ENCODE measurements at regions not wholly inside any gene's neighbourhood (a gene's known extent, or its start where the extent isn't known, plus 50 kb on each side); places are given as distances from the start of the nearest gene placed in this dataset.

- no peak overlapping the region for H4K5ac ChIP-seq (ENCODE audit: insufficient read length, low read depth, low read length)
- no peak overlapping the region for H3K4me2 ChIP-seq (ENCODE audit: insufficient read depth, insufficient read length, low read length)
- no peak overlapping the region for H3K27ac ChIP-seq (ENCODE audit: insufficient read length, low read depth, low read length)
- H2BK12ac ChIP-seq (ENCODE audit: insufficient read length, low read depth, low read length) = no peak overlapping the region
- no peaks in the 10 kb centered on the region for H3K79me2 ChIP-seq (ENCODE audit: insufficient read depth, low read length)
- H3K36me3 Mint-ChIP-seq (ENCODE audit: insufficient read depth in 1 of 3, low read depth in 3 of 3) = no peaks in the 10 kb centered on the region
- no peak overlapping the region for H2AK5ac ChIP-seq (ENCODE audit: insufficient read length, low read length)
- no peak overlapping the region for H3K14ac ChIP-seq (ENCODE audit: insufficient read depth, low read length)
- no peaks in the 10 kb centered on the region; the same call in 1 of the 2 replicates for H3K27me3 ChIP-seq (ENCODE audit: insufficient read depth, low read length)
- no peak overlapping the region for H2BK120ac ChIP-seq (ENCODE audit: low read depth, low read length, poor library complexity, severe bottlenecking)
- H3K9me3 ChIP-seq (ENCODE audit: control insufficient read depth, low read depth, low read length) = no peaks in the 10 kb centered on the region
- no peak overlapping the region for H3T11ph ChIP-seq (ENCODE audit: low read length)
- no peaks in the 10 kb centered on the region for H3K9me3 Mint-ChIP-seq
- H3K4me3 Mint-ChIP-seq = no peak overlapping the region
- TF ChIP-seq, protein P1, sequence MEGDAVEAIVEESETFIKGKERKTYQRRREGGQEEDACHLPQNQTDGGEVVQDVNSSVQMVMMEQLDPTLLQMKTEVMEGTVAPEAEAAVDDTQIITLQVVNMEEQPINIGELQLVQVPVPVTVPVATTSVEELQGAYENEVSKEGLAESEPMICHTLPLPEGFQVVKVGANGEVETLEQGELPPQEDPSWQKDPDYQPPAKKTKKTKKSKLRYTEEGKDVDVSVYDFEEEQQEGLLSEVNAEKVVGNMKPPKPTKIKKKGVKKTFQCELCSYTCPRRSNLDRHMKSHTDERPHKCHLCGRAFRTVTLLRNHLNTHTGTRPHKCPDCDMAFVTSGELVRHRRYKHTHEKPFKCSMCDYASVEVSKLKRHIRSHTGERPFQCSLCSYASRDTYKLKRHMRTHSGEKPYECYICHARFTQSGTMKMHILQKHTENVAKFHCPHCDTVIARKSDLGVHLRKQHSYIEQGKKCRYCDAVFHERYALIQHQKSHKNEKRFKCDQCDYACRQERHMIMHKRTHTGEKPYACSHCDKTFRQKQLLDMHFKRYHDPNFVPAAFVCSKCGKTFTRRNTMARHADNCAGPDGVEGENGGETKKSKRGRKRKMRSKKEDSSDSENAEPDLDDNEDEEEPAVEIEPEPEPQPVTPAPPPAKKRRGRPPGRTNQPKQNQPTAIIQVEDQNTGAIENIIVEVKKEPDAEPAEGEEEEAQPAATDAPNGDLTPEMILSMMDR (conservative IDR thresholded peaks at IDR 0.05) = no peak
- H3K23me2 ChIP-seq (ENCODE audit: insufficient read length, low read depth, low read length, poor library complexity, severe bottlenecking) = no peaks in the 10 kb centered on the region
- no peak for DNase-seq
- H3K23ac ChIP-seq (ENCODE audit: insufficient read length, low read depth, low read length) = no peak overlapping the region
- no peak overlapping the region for H4K8ac ChIP-seq (replicated peaks; ENCODE audit: insufficient read length, low read depth, low read length)
- no peaks in the 10 kb centered on the region for H3K79me1 ChIP-seq (ENCODE audit: insufficient read depth, low read depth, low read length, poor library complexity, severe bottlenecking)
- H3K4me1 Mint-ChIP-seq = peaks cover 13 to 15% of the 10 kb centered on the region in 2 experiments
- peaks cover 1% of the 10 kb centered on the region; the same call in 1 of the 2 replicates for H3K4me1 ChIP-seq (ENCODE audit: insufficient read depth, low read length)
- no peaks in the 10 kb centered on the region for H4K20me1 ChIP-seq (ENCODE audit: control insufficient read depth, insufficient read depth, insufficient read length)
- H3K27me3 Mint-ChIP-seq (ENCODE audit: low read depth) = peaks cover 5% of the 10 kb centered on the region
- H2BK15ac ChIP-seq (ENCODE audit: low read depth, low read length) = no peak overlapping the region
- H4K91ac ChIP-seq (ENCODE audit: insufficient read length, low read depth, low read length) = no peak overlapping the region
- H3K4ac ChIP-seq (ENCODE audit: low read depth, low read length) = no peak overlapping the region
- no peak overlapping the region for H3K27ac Mint-ChIP-seq
- no peak overlapping the region for H2BK20ac ChIP-seq (ENCODE audit: low read depth, low read length, poor library complexity, severe bottlenecking)
- no peak overlapping the region for H3K56ac ChIP-seq (ENCODE audit: insufficient read length, low read depth, low read length)
- H3K9ac ChIP-seq (ENCODE audit: extremely low read depth, insufficient read length, low read length) = no peak overlapping the region
- no CpG with 5 or more reads among the region's 4 CpGs for WGBS (ENCODE audit: extremely low coverage, insufficient read length, low lambda C conversion rate)
- H3K18ac ChIP-seq (ENCODE audit: insufficient read length, low read depth, low read length) = no peak overlapping the region
- no peak overlapping the region for H2AFZ ChIP-seq (ENCODE audit: low read length)
- H2BK5ac ChIP-seq (ENCODE audit: insufficient read length, low read length) = no peak overlapping the region
These were observed 148.8 kb upstream of the CRY1 start for GRCh38 chr12:107242189-107242588.

Measured in H9 (cell line).